ENCODE measurements at regions not wholly inside any gene's neighbourhood (a gene's known extent, or its start where the extent isn't known, plus 50 kb on each side); places are given as distances from the start of the nearest gene placed in this dataset.

DNA sequence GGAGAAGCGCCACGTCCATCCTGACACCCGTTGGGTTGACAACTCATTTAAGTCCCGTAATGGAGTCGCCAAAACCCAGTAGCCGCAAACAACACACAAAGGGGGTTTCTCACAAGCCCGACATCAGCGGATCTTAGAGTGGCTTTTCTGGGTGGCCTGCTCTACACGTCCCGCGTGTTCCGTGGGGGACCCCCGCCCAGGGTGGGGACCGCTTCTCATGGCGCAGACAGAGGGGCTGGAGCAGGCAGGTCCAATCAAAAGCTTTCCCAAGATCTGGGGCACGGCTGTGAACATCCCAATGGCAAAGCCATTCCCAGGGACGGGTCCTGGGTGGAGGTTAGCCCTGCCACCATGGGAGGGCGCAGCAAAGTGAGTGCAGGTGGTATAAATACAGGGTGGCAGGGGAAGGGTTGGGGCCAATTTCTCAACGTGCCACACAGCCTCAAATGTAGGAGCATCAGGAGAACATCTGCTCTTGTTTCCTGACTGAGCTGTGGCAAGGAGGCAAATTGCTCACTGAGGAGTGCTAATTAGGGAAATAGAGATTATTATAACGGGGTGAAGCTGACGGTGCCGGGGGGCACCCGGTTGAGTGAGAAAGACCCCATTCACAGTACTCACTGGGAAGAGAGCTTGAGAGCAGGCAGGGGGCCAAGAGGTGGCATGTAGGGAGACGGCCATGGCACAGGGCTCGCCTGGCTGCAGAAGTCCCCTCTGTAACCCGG lies 1447.2 kb downstream of the TBC1D22A start:
- peaks cover 4 to 11% of the 10 kb centered on the region in 2 donors for H3K27me3 ChIP-seq (ENCODE audit: control insufficient read depth in 1 of 2, insufficient read depth in 2 of 2, low read length in 2 of 2)
- no peak overlapping the region for H3K27ac ChIP-seq (ENCODE audit: low read length)
- H3K9me3 ChIP-seq (ENCODE audit: control insufficient read depth in 2 of 2, low read length in 2 of 2) = peaks cover 0 to 3% of the 10 kb centered on the region in 2 donors
- H3K36me3 ChIP-seq (ENCODE audit: control insufficient read depth in 2 of 2, insufficient read depth in 2 of 2, low read length in 2 of 2) = no peaks in the 10 kb centered on the region
- H3K9ac ChIP-seq (ENCODE audit: low read length in 2 of 2) = no peak overlapping the region
- no peaks in the 10 kb centered on the region for H3K4me1 ChIP-seq (ENCODE audit: control insufficient read depth, insufficient read depth, low read length)
- no peak overlapping the region for H3K4me3 ChIP-seq (ENCODE audit: low read length in 2 of 2)

GRCh38 chr22:48208894-48209293 lies 1446.4 kb downstream of the TBC1D22A start:
- no peaks in the 10 kb centered on the region for H3K4me1 ChIP-seq (ENCODE audit: control insufficient read depth, insufficient read depth, low read length)
- H3K9me3 ChIP-seq (ENCODE audit: control insufficient read depth in 2 of 2, low read length in 2 of 2) = peaks cover 0 to 3% of the 10 kb centered on the region in 2 donors
- H3K36me3 ChIP-seq (ENCODE audit: control insufficient read depth in 2 of 2, insufficient read depth in 2 of 2, low read length in 2 of 2) = no peaks in the 10 kb centered on the region
- H3K9ac ChIP-seq (ENCODE audit: low read length in 2 of 2) = no peak overlapping the region
- no peak overlapping the region for H3K4me3 ChIP-seq (ENCODE audit: low read length in 2 of 2)
- H3K27ac ChIP-seq (ENCODE audit: low read length) = no peak overlapping the region
- peaks cover 4 to 7% of the 10 kb centered on the region in 2 donors for H3K27me3 ChIP-seq (ENCODE audit: control insufficient read depth in 1 of 2, insufficient read depth in 2 of 2, low read length in 2 of 2)

DNA sequence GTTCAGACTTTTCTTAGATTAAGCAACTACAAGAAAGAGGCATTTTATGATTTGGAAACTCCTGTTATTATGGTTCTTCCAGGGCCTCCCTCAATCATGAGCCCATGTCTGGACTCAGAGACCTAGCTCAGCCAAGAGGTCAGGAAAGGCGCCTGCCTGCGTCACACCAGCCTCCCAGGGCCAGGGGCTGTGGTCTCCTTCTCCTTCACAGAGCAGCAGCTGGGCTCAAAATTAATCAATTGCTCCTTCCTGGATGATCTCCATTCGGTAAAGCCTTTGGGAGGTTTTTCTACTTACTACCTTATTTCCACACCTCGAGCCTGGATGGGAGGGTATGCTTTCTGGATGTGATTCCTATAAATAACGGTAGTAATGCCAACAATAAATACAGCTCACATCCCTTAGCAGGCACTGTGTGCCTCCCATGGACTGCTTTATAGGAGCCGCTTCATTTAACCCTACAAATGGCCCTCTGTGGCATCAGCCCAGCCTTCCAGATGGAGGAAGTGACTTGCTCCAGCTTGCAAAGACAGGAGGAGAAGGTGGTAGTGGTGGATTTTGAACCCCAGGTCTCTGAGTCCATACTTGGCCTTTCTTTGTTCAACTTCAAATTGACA lies 1445.6 kb downstream of the TBC1D22A start:
- H3K36me3 ChIP-seq (ENCODE audit: control insufficient read depth in 2 of 2, insufficient read depth in 2 of 2, low read length in 2 of 2) = no peaks in the 10 kb centered on the region
- no peak overlapping the region for H3K27ac ChIP-seq (ENCODE audit: low read length)
- H3K27me3 ChIP-seq (ENCODE audit: control insufficient read depth in 1 of 2, insufficient read depth in 2 of 2, low read length in 2 of 2) = peaks cover 4 to 5% of the 10 kb centered on the region in 2 donors
- no peaks in the 10 kb centered on the region for H3K4me1 ChIP-seq (ENCODE audit: control insufficient read depth, insufficient read depth, low read length)
- no peak overlapping the region for H3K9ac ChIP-seq (ENCODE audit: low read length in 2 of 2)
- H3K9me3 ChIP-seq (ENCODE audit: control insufficient read depth in 2 of 2, low read length in 2 of 2) = peaks cover 0 to 3% of the 10 kb centered on the region in 2 donors
- H3K4me3 ChIP-seq (ENCODE audit: low read length in 2 of 2) = no peak overlapping the region

DNA sequence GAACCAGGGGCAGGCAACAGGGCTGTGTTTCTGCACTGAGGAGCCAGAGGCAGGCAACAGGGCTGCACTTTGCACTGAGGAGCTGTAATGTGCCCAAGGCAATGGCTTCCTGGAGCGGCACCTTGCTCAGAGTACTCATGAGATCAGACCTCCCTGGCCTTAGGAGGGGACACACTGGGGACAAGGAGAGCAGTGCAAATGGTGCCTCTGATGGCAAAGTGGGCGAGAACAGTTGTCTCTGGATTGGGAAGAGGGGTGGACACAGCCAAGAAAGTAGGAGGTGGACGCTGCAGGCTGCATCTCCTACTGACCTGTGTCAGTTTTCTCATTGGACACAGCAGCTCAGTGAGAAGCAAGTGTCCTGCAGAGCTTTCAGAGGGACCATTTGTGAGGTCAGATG lies 1443.3 kb downstream of the TBC1D22A start:
- H3K27me3 ChIP-seq (ENCODE audit: control insufficient read depth in 1 of 2, insufficient read depth in 2 of 2, low read length in 2 of 2) = peaks cover 0 to 5% of the 10 kb centered on the region in 2 donors
- H3K9me3 ChIP-seq (ENCODE audit: control insufficient read depth in 2 of 2, low read length in 2 of 2) = no peaks in the 10 kb centered on the region
- H3K9ac ChIP-seq (ENCODE audit: low read length in 2 of 2) = no peak overlapping the region
- no peaks in the 10 kb centered on the region for H3K36me3 ChIP-seq (ENCODE audit: control insufficient read depth in 2 of 2, insufficient read depth in 2 of 2, low read length in 2 of 2)
- no peaks in the 10 kb centered on the region for H3K4me1 ChIP-seq (ENCODE audit: control insufficient read depth, insufficient read depth, low read length)
- H3K27ac ChIP-seq (ENCODE audit: low read length) = no peak overlapping the region
- no peak overlapping the region for H3K4me3 ChIP-seq (ENCODE audit: low read length in 2 of 2)

DNA sequence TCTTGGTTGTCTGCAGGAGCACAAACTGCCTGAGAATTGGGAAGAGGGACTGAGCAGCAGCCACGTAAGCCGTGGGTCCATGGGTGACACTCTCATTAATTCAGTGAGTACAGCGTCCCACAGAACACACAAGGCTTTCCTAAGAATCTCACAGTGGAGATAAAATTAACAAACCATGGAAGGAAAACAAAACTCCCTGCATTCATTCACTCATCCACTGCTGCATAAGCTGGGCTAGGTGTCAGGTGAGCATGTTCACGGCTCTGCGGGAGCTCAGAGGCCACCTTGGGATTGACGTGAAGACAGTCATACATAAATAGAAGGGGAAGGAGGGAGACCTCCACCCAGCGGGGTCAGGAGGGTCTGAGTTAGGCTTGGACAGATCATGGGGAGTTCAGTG lies 1442.7 kb downstream of the TBC1D22A start:
- no peaks in the 10 kb centered on the region for H3K4me1 ChIP-seq (ENCODE audit: control insufficient read depth, insufficient read depth, low read length)
- H3K9ac ChIP-seq (ENCODE audit: low read length in 2 of 2) = no peak overlapping the region
- H3K27me3 ChIP-seq (ENCODE audit: control insufficient read depth in 1 of 2, insufficient read depth in 2 of 2, low read length in 2 of 2) = peaks cover 0 to 2% of the 10 kb centered on the region in 2 donors
- no peaks in the 10 kb centered on the region for H3K9me3 ChIP-seq (ENCODE audit: control insufficient read depth in 2 of 2, low read length in 2 of 2)
- H3K4me3 ChIP-seq (ENCODE audit: low read length in 2 of 2) = no peak overlapping the region
- no peaks in the 10 kb centered on the region for H3K36me3 ChIP-seq (ENCODE audit: control insufficient read depth in 2 of 2, insufficient read depth in 2 of 2, low read length in 2 of 2)
- no peak overlapping the region for H3K27ac ChIP-seq (ENCODE audit: low read length)

DNA sequence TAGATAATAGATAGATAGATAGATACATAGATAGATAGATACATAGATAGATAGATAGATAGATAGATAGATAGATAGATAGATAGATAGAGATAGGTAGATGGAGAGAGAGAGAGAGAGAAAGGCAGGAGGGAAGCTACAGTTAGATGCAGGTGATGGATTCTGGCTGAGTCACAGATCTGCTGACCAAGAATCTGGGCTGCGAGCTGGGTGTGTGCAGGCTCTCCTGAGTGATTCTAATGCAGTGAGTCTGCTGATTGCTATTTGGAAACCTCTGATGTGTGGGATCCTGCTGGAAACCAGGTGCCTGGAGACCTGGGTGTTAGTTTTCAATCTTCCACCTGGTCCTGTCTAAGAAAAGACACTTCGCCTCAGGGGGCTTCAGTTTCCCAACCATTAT lies 1441.8 kb downstream of the TBC1D22A start:
- Histone ChIP-seq H3K4me3 (ENCODE audit: low read length in 2 of 2) (no peak overlapping the region), H3K9me3 (ENCODE audit: control insufficient read depth in 2 of 2, low read length in 2 of 2) (no peaks in the 10 kb centered on the region), H3K4me1 (ENCODE audit: control insufficient read depth, insufficient read depth, low read length) (no peaks in the 10 kb centered on the region), H3K27me3 (ENCODE audit: control insufficient read depth in 1 of 2, insufficient read depth in 2 of 2, low read length in 2 of 2) (peaks cover 0 to 2% of the 10 kb centered on the region in 2 donors), H3K27ac (ENCODE audit: low read length) (no peak overlapping the region), H3K9ac (ENCODE audit: low read length in 2 of 2) (no peak overlapping the region), H3K36me3 (ENCODE audit: control insufficient read depth in 2 of 2, insufficient read depth in 2 of 2, low read length in 2 of 2) (no peaks in the 10 kb centered on the region)

DNA sequence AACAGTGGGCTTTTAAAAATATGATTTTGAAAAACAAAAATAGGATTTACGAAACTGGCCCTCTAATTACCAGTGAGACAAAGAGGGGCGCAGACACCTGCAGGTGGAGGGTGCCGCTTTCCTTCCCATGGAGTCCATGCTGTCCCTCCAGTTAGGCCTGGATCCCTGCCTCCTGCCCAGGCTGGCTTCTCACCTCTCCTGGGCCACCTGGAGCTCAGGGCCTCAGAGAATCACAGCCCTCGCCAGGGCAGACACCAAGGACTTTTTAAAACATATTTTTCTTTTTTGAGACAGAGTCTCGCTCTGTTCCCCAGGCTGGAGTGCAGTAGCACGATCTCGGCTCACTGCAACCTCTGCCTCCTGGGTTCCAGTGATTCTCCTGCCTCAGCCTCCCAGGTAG lies 1437.2 kb downstream of the TBC1D22A start:
- H3K27me3 ChIP-seq (ENCODE audit: control insufficient read depth in 1 of 2, insufficient read depth in 2 of 2, low read length in 2 of 2) = peaks cover 3 to 4% of the 10 kb centered on the region in 2 donors
- H3K27ac ChIP-seq (ENCODE audit: low read length) = no peak overlapping the region
- no peaks in the 10 kb centered on the region for H3K9me3 ChIP-seq (ENCODE audit: control insufficient read depth in 2 of 2, low read length in 2 of 2)
- no peaks in the 10 kb centered on the region for H3K36me3 ChIP-seq (ENCODE audit: control insufficient read depth in 2 of 2, insufficient read depth in 2 of 2, low read length in 2 of 2)
- H3K9ac ChIP-seq (ENCODE audit: low read length in 2 of 2) = no peak overlapping the region
- H3K4me1 ChIP-seq (ENCODE audit: control insufficient read depth, insufficient read depth, low read length) = no peaks in the 10 kb centered on the region
- no peak overlapping the region for H3K4me3 ChIP-seq (ENCODE audit: low read length in 2 of 2)

GRCh38 chr22:48198489-48199459 lies 1436.3 kb downstream of the TBC1D22A start:
- H3K4me1 ChIP-seq (ENCODE audit: control insufficient read depth, insufficient read depth, low read length) = no peaks in the 10 kb centered on the region
- H3K9ac ChIP-seq (ENCODE audit: low read length in 2 of 2) = no peak overlapping the region
- H3K9me3 ChIP-seq (ENCODE audit: control insufficient read depth in 2 of 2, low read length in 2 of 2) = peaks cover 0 to 4% of the 10 kb centered on the region in 2 donors
- no peak overlapping the region for H3K4me3 ChIP-seq (ENCODE audit: low read length in 2 of 2)
- peaks cover 3 to 4% of the 10 kb centered on the region in 2 donors for H3K27me3 ChIP-seq (ENCODE audit: control insufficient read depth in 1 of 2, insufficient read depth in 2 of 2, low read length in 2 of 2)
- no peaks in the 10 kb centered on the region for H3K36me3 ChIP-seq (ENCODE audit: control insufficient read depth in 2 of 2, insufficient read depth in 2 of 2, low read length in 2 of 2)
- no peak overlapping the region for H3K27ac ChIP-seq (ENCODE audit: low read length)

DNA sequence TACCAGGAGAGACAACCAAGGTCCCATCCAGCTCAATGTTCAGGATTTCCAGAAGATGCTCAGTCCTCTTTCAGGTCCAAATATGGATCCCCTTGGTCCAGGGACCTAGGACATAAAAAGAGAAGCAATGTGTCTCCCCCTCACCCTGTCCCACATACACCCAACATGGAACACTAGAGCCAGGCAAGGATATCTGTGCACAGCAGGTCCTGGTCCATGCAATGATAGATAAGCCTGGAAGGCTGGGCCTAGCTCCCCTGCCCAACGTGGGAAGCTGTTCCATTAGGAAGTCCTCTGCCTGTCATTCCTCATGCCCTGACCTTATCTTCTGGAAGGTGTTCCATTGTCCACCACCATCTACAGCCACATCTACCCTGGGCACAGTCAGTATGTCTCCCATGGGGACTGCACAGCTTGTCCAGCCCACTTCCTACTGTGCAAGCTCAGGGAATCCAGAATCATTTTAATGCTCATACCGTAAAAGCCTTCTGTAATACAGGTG lies 1434.8 kb downstream of the TBC1D22A start:
- H3K9me3 ChIP-seq (ENCODE audit: control insufficient read depth in 2 of 2, low read length in 2 of 2) = peaks cover 0 to 4% of the 10 kb centered on the region in 2 donors

DNA sequence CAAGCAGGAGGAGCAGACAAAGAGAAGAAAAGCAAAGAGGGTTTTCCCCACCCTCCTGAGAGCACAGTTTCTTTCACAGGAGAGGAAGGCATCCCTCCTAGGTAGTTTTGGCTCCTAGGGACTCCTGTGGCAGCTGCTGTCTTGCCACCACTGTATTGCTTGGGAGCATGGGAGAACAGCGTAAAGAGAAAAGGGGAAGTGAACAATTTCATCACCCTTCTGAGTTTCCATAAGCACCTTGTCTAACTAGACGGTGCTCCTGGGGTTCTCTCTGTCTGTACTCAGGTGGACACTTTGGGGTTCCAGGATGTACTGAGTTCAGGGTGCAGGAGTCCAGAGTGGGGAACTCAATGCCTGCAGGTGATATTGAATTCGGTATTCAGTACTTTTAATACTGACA lies 1430.5 kb downstream of the TBC1D22A start:
- Histone ChIP-seq H3K9ac (ENCODE audit: low read length in 2 of 2) (no peak overlapping the region), H3K27ac (ENCODE audit: low read length) (no peak overlapping the region), H3K9me3 (ENCODE audit: control insufficient read depth in 2 of 2, low read length in 2 of 2) (peaks cover 4 to 5% of the 10 kb centered on the region in 2 donors), H3K4me3 (ENCODE audit: low read length in 2 of 2) (no peak overlapping the region), H3K36me3 (ENCODE audit: control insufficient read depth in 2 of 2, insufficient read depth in 2 of 2, low read length in 2 of 2) (no peaks in the 10 kb centered on the region), H3K4me1 (ENCODE audit: control insufficient read depth, insufficient read depth, low read length) (no peaks in the 10 kb centered on the region), H3K27me3 (ENCODE audit: control insufficient read depth in 1 of 2, insufficient read depth in 2 of 2, low read length in 2 of 2) (no peaks in the 10 kb centered on the region)

More for the DNA sequence above, 1434.8 kb downstream of the TBC1D22A start:
- no peaks in the 10 kb centered on the region for H3K36me3 ChIP-seq (ENCODE audit: control insufficient read depth in 2 of 2, insufficient read depth in 2 of 2, low read length in 2 of 2)
- H3K4me3 ChIP-seq (ENCODE audit: low read length in 2 of 2) = no peak overlapping the region
- no peak overlapping the region for H3K9ac ChIP-seq (ENCODE audit: low read length in 2 of 2)
- H3K4me1 ChIP-seq (ENCODE audit: control insufficient read depth, insufficient read depth, low read length) = no peaks in the 10 kb centered on the region
- H3K27ac ChIP-seq (ENCODE audit: low read length) = no peak overlapping the region
- peaks cover 3 to 4% of the 10 kb centered on the region in 2 donors for H3K27me3 ChIP-seq (ENCODE audit: control insufficient read depth in 1 of 2, insufficient read depth in 2 of 2, low read length in 2 of 2)

All from stomach smooth muscle (tissue), 2 donors.